OCI-M1 (cell line): ENCODE measurements at regions not wholly inside any gene's neighbourhood (a gene's known extent, or its start where the extent isn't known, plus 50 kb on each side); places are given as distances from the start of the nearest gene placed in this dataset.

Experiments used
- DNase-seq: peaks from one replicate; lab custom pipeline; 2025; lab: John Stamatoyannopoulos, UW

GRCh38 chr9:93829271-93830011, 125.7 kb downstream of the BARX1 start:
- DNase-seq: no peak

DNA sequence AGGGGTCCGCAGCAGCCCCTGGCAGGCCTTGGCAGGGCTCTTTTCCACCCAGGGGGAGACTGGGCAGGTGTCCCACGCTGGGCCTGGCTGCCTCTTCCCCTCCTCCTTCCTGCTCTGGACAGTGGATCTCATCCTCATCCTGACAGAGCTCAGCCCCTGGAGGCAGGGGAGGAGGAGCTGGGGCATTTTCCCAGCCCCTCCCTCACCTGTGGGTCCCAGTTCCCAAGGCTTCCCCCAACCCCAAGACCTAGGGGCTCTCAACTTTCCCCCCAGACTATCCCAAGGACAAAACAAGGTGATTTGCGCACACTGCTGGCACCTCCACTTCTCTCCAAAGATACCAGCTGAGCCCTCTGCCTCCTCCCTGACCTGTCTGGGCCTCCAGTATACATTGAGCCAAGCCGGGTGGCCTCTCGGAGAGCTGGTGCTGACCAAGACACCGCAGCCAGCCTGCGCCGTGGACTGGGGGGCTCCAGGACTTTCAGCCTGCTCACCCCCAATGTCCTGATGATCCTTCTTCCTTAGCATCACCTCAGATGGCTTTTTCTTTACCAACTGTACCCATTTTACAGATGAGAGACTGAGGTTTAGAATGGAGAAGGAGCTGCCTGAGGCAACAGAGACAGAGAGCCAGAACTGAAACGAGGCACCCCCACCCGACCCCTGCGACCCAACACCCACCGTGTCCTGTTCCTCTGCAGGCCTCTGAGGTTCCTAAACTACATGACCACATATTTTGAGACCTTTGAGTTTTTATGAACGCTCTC, 126.6 kb downstream of the BARX1 start:
- DNase-seq: no peak

DNA sequence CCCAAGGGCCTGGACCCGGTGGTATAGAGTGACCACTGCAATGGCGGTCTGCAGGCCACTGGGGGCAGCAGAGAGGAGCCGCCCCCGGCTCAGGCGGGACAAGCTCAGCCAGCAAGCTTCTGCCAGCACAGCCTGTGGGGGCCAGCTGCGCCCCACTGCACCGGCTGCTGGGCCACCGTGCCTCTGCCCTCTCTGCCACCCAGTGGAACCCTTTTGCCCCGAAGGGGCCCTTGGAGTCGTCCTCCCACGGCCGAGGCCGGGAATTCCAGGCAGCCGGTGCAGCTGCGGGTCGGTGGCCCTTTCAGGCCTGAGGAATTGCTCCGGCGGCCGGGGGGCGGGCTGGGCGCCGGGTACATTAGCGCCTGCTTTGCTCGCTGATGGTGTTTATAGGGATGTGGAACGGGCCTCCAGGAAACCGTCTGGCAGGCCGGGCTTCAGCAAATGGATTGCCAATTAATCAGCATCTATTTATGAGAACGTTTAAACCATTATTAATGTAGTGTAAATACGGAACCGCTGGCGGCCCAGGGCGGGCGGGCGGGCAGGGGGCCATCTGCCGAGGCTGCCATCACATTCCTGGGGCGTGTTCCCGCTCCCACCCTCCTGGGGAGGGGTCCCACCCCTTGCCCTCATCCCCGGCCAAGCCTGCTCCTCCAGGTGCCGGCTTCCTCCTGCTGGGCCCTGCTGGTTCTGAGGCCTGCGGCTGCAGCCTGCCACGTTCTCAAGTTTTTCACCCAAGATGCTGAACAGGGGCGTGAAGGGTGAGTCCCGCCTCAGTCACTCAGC, 127.4 kb downstream of the BARX1 start:
- DNase-seq: peak; percentile 39

GRCh38 chr9:93826905-93827544, 128.1 kb downstream of the BARX1 start:
- DNase-seq: no peak

GRCh38 chr9:93826209-93826608, 128.9 kb downstream of the BARX1 start:
- no peak for DNase-seq

- no peak for DNase-seq
Observed at GRCh38 chr9:93825348-93826115, 129.6 kb downstream of the BARX1 start.

DNA sequence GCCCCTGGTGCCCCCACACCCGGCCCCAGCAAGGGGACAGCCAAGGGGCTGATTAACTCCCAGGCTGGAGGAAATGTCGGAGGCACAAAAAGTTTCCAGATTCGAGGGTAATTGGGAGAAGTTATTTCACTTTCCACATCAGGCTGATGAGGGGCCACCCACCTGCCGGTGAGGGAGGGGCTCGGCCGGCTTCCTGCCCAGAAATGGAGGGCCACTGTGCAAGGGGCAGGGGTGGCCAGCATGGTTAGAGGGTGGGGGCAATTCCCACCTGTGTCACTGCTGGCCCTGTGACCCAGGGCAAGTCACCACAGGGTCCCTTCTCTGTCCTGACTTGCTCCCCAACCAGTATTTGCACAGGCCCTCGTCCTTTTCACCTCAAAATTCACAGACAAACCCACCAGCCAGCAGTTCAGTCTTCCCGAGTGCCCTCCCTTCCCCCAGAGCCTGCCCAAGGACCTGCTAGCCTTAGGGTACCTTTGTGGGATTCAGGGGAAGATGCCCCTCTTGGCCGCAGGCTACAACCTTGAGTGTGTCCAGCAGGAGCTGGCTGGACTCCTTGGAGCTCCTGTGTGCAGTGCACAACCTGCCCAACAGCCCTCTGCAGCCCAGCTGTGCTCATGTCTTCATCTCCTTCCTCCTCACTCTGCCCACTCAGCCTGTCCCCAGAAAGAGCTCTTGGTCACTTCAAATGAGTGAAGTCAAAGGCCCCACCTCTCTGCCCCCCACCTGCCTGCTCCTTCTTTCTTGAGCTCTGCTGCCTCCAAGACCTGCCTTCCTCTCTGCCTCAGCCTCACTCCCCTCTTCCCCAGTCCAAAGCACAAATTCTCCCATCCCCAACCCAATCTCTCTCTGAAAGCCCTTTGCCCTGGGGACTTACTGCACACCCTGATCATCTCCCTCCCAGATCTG, 130.5 kb downstream of the BARX1 start:
- no peak for DNase-seq

- DNase-seq: no peak
Observed at GRCh38 chr9:93823245-93824072, 131.7 kb downstream of the BARX1 start.

- no peak for DNase-seq
Observed at GRCh38 chr9:93822229-93822628, 132.9 kb downstream of the BARX1 start.

- no peak for DNase-seq
Observed at GRCh38 chr9:93821307-93821703, 133.8 kb downstream of the BARX1 start.

DNA sequence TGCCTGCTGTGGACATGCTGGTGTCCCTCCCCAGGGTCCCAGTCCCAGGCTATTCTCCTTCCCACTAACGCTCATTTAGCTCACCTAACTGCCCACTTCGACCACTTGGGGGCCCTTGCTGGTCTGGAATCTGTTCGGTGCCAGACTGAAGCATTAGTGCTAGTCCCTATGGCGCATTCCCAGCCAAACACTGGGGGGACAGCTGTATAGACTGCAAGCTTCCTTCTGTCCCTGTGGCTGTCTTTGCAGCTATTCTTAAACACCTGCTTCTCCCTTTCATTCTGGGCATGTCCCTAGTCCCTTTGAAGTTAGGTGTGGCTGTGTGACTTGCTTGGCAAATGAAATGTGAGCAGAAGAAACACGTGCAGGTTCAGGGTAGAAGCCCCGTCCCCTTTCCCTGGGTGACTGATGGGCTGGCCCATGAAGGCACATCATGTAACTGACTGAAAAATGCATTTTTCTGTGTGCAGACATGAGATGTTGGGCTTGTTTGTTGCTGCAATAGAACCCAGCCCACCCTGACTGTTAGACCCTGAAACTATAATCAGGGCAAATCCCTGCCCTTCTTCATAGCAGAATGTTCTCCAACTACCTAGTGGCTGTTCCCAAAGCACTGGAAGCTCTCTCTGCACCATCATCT, 134.4 kb downstream of the BARX1 start:
- peak; percentile 2 for DNase-seq

DNA sequence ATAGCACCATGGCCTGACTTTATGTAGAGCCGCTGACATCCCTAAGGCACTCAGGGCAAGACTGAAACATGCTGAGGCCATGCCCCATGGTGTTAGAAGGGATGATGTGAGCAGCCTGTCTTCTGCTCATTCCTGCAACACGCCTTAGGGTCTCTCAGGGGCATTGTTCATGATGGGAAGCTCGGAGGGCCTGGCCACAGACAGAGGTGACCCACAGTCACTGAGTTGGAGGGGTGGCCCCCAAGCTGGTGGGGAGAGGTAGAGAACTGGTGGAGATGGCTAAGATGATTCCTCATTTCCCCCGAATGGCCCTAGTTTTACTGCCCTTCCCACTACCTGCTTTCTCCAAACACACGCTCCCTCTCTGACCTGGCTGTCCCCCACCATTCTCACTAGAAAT, 135.2 kb downstream of the BARX1 start:
- no peak for DNase-seq

- no peak for DNase-seq
Observed at GRCh38 chr9:93818827-93819472, 136.2 kb downstream of the BARX1 start.

DNA sequence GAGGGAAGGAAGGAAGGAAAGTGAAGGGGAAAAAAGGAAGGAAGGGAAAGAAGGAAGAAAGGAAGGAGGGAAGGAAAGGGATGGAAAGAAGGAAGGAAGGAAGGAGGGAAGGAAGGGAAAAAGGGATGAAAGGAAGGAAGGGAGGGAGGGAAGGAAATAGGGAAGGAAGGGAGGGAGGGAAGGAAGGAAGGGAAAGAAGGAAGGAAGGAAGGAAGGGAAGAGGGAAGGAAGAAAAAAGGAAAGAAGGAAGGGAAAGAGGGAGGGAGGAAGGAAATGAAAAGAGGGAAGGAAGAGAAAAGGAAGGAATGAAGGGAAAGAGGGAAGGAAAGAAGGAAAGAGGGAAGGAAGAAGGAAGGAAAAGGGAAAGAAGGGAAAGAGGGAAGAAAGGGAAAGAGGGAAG, 136.9 kb downstream of the BARX1 start:
- DNase-seq: no peak

GRCh38 chr9:93815677-93816076, 139.5 kb downstream of the BARX1 start:
- no peak for DNase-seq

- no peak for DNase-seq
Observed at GRCh38 chr9:93815135-93815534, 140.0 kb downstream of the BARX1 start.

DNA sequence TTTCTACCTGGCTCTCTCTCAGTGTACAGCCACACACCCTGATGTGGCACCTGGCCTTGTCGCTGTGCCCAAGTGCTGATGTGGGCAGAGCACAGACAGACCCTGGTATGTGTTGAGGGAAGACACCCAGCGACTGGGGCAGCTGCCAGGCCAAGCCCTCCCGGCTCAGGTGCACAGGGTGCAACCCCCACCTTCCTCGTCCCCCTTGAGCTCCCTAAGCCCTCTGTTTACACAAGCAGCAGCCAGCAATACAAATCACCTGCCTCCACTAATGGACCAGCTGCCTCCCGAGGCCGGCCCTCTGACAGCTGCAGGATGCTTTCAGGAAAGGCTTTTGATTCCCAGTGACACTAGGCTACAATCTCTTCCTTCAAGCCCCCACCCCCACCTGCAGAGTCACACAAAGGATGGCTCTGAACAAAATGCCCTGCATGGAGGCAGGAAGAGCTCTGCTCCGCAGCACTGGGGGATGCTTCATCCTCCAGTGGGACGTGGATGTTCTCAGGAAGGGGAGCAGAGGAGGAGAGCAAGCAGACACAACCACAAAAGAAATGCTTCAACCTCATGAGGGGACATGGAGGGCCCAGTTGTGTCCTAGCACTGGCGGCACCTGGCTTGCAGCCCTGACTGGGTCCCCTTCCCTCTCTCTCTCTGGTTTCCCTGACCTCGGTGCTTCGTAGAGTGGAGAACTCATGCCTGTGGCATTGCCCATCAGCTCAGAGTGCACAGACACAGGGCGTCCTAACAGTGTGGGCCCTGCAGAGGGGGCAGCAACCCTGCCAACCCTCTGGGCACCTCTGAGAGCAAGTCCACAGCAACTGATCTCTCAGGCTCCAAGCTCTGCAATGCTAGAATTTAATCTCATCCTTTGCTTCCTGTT, 140.8 kb downstream of the BARX1 start:
- no peak for DNase-seq
